ENCODE measurements at regions not wholly inside any gene's neighbourhood (a gene's known extent, or its start where the extent isn't known, plus 50 kb on each side); places are given as distances from the start of the nearest gene placed in this dataset.

DNA sequence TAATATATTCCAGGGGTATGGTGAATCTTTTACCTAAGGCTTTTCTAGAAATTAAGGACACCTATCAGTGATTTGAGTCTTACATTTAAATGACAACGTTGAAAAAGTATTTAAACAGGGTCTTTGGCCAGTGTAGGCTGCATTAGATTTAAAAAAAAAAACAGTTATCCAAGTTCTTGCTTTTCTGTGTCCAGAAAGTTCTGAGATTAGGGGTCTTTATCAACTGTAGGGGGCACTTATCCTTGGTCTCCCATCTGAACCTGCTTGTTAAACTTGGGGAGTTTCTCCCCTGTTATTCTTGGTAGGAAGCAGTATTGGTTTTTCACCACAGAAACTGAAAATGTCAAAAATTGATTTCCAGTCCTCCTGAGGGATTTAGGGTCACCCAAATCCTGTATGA lies 155.9 kb upstream of the ZNF217 start:
- TF ChIP-seq, protein P1, sequence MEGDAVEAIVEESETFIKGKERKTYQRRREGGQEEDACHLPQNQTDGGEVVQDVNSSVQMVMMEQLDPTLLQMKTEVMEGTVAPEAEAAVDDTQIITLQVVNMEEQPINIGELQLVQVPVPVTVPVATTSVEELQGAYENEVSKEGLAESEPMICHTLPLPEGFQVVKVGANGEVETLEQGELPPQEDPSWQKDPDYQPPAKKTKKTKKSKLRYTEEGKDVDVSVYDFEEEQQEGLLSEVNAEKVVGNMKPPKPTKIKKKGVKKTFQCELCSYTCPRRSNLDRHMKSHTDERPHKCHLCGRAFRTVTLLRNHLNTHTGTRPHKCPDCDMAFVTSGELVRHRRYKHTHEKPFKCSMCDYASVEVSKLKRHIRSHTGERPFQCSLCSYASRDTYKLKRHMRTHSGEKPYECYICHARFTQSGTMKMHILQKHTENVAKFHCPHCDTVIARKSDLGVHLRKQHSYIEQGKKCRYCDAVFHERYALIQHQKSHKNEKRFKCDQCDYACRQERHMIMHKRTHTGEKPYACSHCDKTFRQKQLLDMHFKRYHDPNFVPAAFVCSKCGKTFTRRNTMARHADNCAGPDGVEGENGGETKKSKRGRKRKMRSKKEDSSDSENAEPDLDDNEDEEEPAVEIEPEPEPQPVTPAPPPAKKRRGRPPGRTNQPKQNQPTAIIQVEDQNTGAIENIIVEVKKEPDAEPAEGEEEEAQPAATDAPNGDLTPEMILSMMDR (IDR thresholded peaks at IDR 0.05): no peak

DNA sequence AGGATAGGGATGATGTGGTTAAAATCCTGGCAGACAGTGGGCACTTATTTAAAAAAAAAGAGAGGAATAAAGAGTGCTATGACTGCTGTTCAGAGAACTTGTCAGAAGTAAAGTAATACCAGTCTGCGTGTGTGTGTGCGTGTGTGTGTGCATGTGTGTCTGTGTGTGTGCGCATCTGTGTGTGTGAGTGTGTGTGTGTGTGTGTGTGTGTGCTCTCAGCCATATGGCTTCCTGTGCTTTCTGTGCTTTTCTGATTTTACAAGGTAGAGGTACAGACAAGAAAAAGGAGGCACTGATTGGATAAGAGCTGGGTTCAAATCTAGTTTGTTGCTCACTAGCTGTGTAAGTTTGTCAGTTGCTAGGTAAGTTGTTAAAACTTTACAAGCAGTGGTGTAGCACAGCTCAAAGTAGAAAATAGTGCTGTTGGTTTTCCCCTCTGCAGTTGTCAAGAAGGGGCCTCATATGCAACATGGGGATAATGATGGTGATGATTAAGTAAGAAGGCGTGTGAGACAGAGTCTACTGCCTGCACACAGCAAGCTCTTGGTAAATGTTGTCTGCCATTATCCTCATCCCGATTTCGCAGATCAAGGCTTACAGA lies 155.3 kb upstream of the ZNF217 start:
- Histone ChIP-seq H3K27ac (no peak overlapping the region), H3K9me3 (no peaks in the 10 kb centered on the region), H3K27me3 (no peaks in the 10 kb centered on the region), H3K36me3 (no peaks in the 10 kb centered on the region), H3K4me1 (peaks cover 0 to 8% of the 10 kb centered on the region in 2 donors), H3K4me3 (no peak overlapping the region)
- TF ChIP-seq, protein P1 (IDR thresholded peaks at IDR 0.05): no peak
- no peak for DNase-seq (ENCODE audit: low spot score)

More for the DNA sequence above, 155.9 kb upstream of the ZNF217 start:
- Histone ChIP-seq H3K9me3 (no peaks in the 10 kb centered on the region), H3K36me3 (no peaks in the 10 kb centered on the region), H3K27ac (no peak overlapping the region), H3K4me3 (no peak overlapping the region), H3K4me1 (peaks cover 0 to 8% of the 10 kb centered on the region in 2 donors), H3K27me3 (no peaks in the 10 kb centered on the region)
- no peak for DNase-seq (ENCODE audit: low spot score)

DNA sequence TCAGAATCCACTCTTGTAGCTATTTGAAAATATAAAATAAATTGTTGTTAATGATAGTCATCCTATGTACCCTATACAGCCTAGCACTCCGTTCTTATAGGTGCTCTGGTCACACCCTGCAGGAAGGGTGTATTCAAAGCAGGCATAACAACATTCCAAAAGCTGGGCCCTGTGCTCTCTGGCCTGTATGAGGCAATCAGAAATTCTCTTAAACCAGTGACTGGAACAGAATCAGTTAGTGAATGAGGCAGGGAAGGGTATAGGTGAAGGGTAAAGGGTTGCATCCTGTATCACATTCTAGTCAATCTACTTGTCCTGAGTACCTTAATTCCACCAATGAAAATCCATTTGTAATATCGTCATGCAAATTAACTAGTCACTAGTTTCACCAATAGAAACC lies 154.5 kb upstream of the ZNF217 start:
- H3K27me3 ChIP-seq: no peaks in the 10 kb centered on the region
- TF ChIP-seq, protein P1 (IDR thresholded peaks at IDR 0.05): no peak
- no peaks in the 10 kb centered on the region for H3K9me3 ChIP-seq

DNA sequence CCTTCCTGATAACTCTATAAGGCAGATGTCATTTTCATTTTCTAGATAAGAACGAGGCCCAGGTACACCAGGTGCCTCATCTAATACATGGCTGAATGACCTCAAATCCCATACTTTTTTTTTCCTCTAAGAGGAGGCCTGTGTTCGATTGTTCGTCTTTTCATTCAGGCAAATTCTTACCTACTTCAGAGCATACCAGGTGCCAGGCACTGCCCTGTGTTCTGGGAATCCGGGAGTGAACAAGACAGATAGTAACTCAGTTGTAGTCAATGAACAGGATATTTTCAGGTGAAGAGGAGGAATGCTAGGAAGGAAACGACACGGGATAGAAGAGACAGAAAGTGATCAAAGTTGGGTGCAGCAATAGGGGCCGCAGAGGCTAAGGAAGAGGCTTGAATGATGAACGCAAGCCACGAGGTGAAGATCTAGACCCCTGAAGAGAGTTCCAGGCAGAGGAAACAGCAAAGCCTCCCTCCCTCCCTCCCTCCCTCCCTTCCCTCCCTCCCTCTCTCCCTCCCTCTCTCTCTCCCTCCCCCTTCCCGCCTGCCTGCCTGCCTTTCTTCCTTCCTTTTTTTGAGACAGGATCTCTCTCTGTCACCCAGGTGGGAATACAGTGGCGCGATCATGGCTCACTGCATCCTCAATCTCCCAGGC lies 150.1 kb upstream of the ZNF217 start:
- no peaks in the 10 kb centered on the region for H3K9me3 ChIP-seq
- H3K27me3 ChIP-seq: no peaks in the 10 kb centered on the region
- TF ChIP-seq, protein P1 (IDR thresholded peaks at IDR 0.05): no peak
- peaks cover 0 to 15% of the 10 kb centered on the region in 2 donors for H3K4me1 ChIP-seq
- DNase-seq (ENCODE audit: low spot score): no peak
- no peak overlapping the region for H3K4me3 ChIP-seq
- no peaks in the 10 kb centered on the region for H3K36me3 ChIP-seq
- no peak overlapping the region for H3K27ac ChIP-seq

More for the DNA sequence above, 154.5 kb upstream of the ZNF217 start:
- peaks cover 0 to 8% of the 10 kb centered on the region in 2 donors for H3K4me1 ChIP-seq
- H3K27ac ChIP-seq: no peak overlapping the region
- H3K4me3 ChIP-seq: no peak overlapping the region
- no peak for DNase-seq (ENCODE audit: low spot score)
- H3K36me3 ChIP-seq: no peaks in the 10 kb centered on the region

DNA sequence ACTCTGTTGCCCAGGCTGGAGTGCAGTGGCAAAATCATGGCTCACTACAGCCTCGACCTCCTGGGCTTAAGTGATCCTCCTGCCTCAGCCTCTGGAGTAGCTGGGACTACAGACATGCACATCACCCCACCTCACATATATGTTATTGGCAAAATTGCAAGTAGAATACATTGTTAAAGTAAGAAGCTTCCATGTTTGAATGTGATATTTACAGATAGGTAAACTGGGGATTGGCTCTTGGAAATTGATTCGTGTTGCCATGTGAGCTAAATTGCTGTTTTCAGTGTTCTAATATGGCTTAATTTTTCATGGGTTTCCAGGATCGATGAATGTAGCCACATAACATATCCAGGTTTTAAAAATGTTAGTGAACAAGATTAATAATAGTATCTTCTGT lies 149.0 kb upstream of the ZNF217 start:
- H3K36me3 ChIP-seq: no peaks in the 10 kb centered on the region
- H3K9me3 ChIP-seq: no peaks in the 10 kb centered on the region
- DNase-seq (ENCODE audit: low spot score): no peak
- H3K4me1 ChIP-seq: peaks cover 0 to 25% of the 10 kb centered on the region in 2 donors
- no peak overlapping the region for H3K4me3 ChIP-seq
- TF ChIP-seq, protein P1 (IDR thresholded peaks at IDR 0.05): no peak
- no peaks in the 10 kb centered on the region for H3K27me3 ChIP-seq
- no peak overlapping the region for H3K27ac ChIP-seq

DNA sequence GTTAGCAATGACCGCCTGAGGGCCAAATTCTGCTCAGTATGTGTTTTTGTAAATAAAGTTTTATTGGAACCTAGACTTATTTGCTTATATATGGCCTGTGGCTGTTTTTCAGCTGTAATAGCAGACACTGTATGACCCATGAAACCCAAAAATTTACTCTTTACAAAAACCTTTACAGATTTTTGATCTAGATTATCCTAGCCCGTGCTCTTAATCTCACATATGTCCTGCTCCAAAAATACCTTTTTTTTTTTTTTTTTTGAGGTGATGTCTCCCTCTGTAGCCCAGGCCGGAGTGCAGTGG lies 148.0 kb upstream of the ZNF217 start:
- TF ChIP-seq, protein P1 (IDR thresholded peaks at IDR 0.05): no peak
- no peak overlapping the region for H3K4me3 ChIP-seq
- H3K36me3 ChIP-seq: no peaks in the 10 kb centered on the region
- no peaks in the 10 kb centered on the region for H3K27me3 ChIP-seq
- DNase-seq (ENCODE audit: low spot score): no peak
- peaks cover 0 to 36% of the 10 kb centered on the region in 2 donors for H3K4me1 ChIP-seq
- H3K9me3 ChIP-seq: no peaks in the 10 kb centered on the region
- no peak overlapping the region for H3K27ac ChIP-seq

All from right atrium auricular region (tissue), 2 donors.